KMS-11 (cell line): ENCODE measurements at regions not wholly inside any gene's neighbourhood (a gene's known extent, or its start where the extent isn't known, plus 50 kb on each side); places are given as distances from the start of the nearest gene placed in this dataset.

ENCODE experiments used
- H2AFZ ChIP-seq: fragments of 200-600 bp; sonication (generic); 2 replicates; pipeline ENCODE4 v1.6.1; 2016; ENCODE audit warnings: antibody characterized with exemption, mixed run types, low read depth
- H3K27ac ChIP-seq: fragments of 200-600 bp; sonication (generic); 2 replicates; pipeline ENCODE4 v1.6.1; 2016; ENCODE audit warnings: mild to moderate bottlenecking, mixed run types
- H3K27me3 ChIP-seq: fragments of 200-600 bp; sonication (generic); 2 replicates; pipeline ENCODE4 v1.6.1; 2017; ENCODE audit warnings: mild to moderate bottlenecking, low read depth, mixed run types, moderate library complexity; ENCODE audit not compliant: insufficient read depth
- H3K36me3 ChIP-seq: fragments of 200-600 bp; sonication (generic); 2 replicates; pipeline ENCODE4 v1.6.1; 2017; ENCODE audit warnings: mild to moderate bottlenecking, mixed run types; ENCODE audit not compliant: insufficient read depth
- H3K4me1 ChIP-seq: fragments of 200-600 bp; sonication (generic); 2 replicates; pipeline ENCODE4 v1.6.1; 2016; ENCODE audit warnings: mild to moderate bottlenecking, low read depth, mixed run types; ENCODE audit not compliant: poor library complexity, severe bottlenecking
- H3K4me2 ChIP-seq: fragments of 200-600 bp; sonication (generic); 2 replicates; pipeline ENCODE4 v1.7.0; 2016; ENCODE audit warnings: mild to moderate bottlenecking, mixed run types
- H3K4me3 ChIP-seq: fragments of 200-600 bp; sonication (generic); IDR thresholded peaks from 2 replicates; pipeline ENCODE4 v1.6.1; 2017; ENCODE audit warnings: low read depth, low read length, mixed read lengths; ENCODE audit not compliant: insufficient read depth
- H3K79me2 ChIP-seq: fragments of 200-600 bp; sonication (generic); 2 replicates; pipeline ENCODE4 v1.6.1; 2016; ENCODE audit warnings: low read depth, mixed run types; ENCODE audit not compliant: insufficient read depth
- H3K9ac ChIP-seq: fragments of 200-600 bp; sonication (generic); 2 replicates; pipeline ENCODE4 v1.6.1; 2016; ENCODE audit warnings: mild to moderate bottlenecking, mixed run types
- H4K20me1 ChIP-seq: fragments of 200-600 bp; sonication (generic); 2 replicates; pipeline ENCODE4 v1.6.1; 2016; ENCODE audit warnings: mild to moderate bottlenecking, mixed run types; ENCODE audit not compliant: insufficient read depth
- TF ChIP-seq, protein P1 (sequence below): fragments of 200-600 bp; sonication (generic); conservative IDR thresholded peaks from 2 replicates; pipeline ENCODE4 v1.6.1; 2017; ENCODE audit warnings: low read depth, mild to moderate bottlenecking, antibody characterized with exemption, low read length, moderate library complexity, mixed read lengths

GRCh38 chr4:159505266-159505975 is 402.5 kb downstream of the RAPGEF2 start:
- Histone ChIP-seq H3K4me2 (no peak overlapping the region), H3K4me3 (no peak overlapping the region), H2AFZ (no peak overlapping the region), H3K79me2 (no peaks in the 10 kb centered on the region), H3K4me1 (no peaks in the 10 kb centered on the region), H3K9ac (no peak overlapping the region), H3K27me3 (no peaks in the 10 kb centered on the region), H3K27ac (no peak overlapping the region), H3K36me3 (no peaks in the 10 kb centered on the region), H4K20me1 (no peaks in the 10 kb centered on the region)
- TF ChIP-seq, protein P1, sequence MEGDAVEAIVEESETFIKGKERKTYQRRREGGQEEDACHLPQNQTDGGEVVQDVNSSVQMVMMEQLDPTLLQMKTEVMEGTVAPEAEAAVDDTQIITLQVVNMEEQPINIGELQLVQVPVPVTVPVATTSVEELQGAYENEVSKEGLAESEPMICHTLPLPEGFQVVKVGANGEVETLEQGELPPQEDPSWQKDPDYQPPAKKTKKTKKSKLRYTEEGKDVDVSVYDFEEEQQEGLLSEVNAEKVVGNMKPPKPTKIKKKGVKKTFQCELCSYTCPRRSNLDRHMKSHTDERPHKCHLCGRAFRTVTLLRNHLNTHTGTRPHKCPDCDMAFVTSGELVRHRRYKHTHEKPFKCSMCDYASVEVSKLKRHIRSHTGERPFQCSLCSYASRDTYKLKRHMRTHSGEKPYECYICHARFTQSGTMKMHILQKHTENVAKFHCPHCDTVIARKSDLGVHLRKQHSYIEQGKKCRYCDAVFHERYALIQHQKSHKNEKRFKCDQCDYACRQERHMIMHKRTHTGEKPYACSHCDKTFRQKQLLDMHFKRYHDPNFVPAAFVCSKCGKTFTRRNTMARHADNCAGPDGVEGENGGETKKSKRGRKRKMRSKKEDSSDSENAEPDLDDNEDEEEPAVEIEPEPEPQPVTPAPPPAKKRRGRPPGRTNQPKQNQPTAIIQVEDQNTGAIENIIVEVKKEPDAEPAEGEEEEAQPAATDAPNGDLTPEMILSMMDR: no peak

GRCh38 chr4:159506801-159507517 is 404.1 kb downstream of the RAPGEF2 start:
- H2AFZ ChIP-seq: no peak overlapping the region
- H3K27ac ChIP-seq: no peak overlapping the region
- H3K4me1 ChIP-seq: no peaks in the 10 kb centered on the region
- H4K20me1 ChIP-seq: no peaks in the 10 kb centered on the region
- H3K4me3 ChIP-seq: no peak overlapping the region
- TF ChIP-seq, protein P1: no peak
- no peaks in the 10 kb centered on the region for H3K36me3 ChIP-seq
- H3K79me2 ChIP-seq: no peaks in the 10 kb centered on the region
- no peak overlapping the region for H3K9ac ChIP-seq
- H3K4me2 ChIP-seq: no peak overlapping the region
- no peaks in the 10 kb centered on the region for H3K27me3 ChIP-seq

DNA sequence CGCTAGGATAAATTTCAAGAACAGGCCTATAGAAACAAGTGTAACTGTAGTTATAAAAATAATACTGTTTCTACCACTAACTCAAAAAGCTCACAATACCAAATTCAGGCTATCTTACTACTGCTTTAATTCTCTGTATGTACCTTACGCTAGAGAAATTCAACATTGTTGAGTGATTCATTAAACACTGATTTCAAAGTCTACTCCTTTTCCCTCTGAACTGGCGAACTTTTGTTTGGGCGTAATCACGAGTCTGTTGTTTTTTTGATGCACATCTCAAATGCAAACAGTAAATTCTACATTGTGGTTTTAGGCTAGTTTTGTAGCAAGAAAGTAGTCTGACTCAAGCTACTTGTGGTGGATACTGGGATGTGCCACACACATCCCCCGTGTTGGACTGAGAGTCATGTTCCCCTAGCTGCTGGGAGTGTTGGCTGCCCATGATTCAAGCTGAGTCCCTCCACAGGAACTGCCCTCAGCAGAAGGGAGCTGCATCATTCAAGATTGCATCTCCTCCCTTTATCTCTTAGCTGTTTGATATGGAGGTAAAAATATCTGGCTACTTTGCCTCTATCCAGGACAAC is 406.1 kb downstream of the RAPGEF2 start:
- H3K79me2 ChIP-seq: no peaks in the 10 kb centered on the region
- no peaks in the 10 kb centered on the region for H4K20me1 ChIP-seq
- no peak overlapping the region for H3K27ac ChIP-seq
- no peak overlapping the region for H3K9ac ChIP-seq
- H3K27me3 ChIP-seq: no peaks in the 10 kb centered on the region
- H3K4me2 ChIP-seq: no peak overlapping the region
- no peaks in the 10 kb centered on the region for H3K36me3 ChIP-seq
- TF ChIP-seq, protein P1: no peak
- no peak overlapping the region for H2AFZ ChIP-seq
- no peaks in the 10 kb centered on the region for H3K4me1 ChIP-seq
- no peak overlapping the region for H3K4me3 ChIP-seq

DNA sequence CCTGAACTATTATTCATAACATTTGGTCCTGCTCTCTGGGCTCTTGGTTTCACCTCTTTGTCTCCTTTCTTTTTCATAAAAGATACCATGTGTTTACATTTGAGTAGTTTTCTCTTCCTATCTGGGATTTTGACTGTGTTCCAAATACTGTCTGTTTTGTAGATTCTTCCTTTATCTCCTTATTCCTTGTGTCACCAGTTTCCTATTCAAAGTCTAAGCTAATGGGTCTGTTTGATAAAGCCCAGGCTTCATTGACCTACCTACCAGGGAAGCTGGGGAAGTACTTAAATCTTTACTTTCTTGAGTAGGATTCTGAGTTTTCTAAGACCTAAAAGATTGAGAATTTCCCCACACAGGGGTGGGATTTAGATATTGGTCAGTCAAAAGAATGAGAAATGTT is 409.5 kb downstream of the RAPGEF2 start:
- Histone ChIP-seq H3K27me3 (no peaks in the 10 kb centered on the region), H3K36me3 (no peaks in the 10 kb centered on the region), H2AFZ (no peak overlapping the region), H3K27ac (no peak overlapping the region), H3K9ac (no peak overlapping the region), H3K79me2 (no peaks in the 10 kb centered on the region), H3K4me2 (no peak overlapping the region), H3K4me1 (no peaks in the 10 kb centered on the region), H3K4me3 (no peak overlapping the region), H4K20me1 (no peaks in the 10 kb centered on the region)
- TF ChIP-seq, protein P1: no peak
